SH-SY5Y (cell line): ENCODE measurements at regions not wholly inside any gene's neighbourhood (a gene's known extent, or its start where the extent isn't known, plus 50 kb on each side); places are given as distances from the start of the nearest gene placed in this dataset.

Experiments
- GATA2 ChIP-seq: IDR thresholded peaks from 2 replicates; pipeline ENCODE4 v1.6.1; 2011; ENCODE audit warnings: mild to moderate bottlenecking, low read depth, low read length
- GATA3 ChIP-seq: IDR thresholded peaks from 2 replicates; pipeline ENCODE4 v1.6.1; 2011; ENCODE audit warnings: low read depth, mild to moderate bottlenecking, low read length, moderate library complexity

- TF ChIP-seq GATA2 = no peak
- TF ChIP-seq GATA3 = no peak
Observed at GRCh38 chr9:96064826-96065481, 189.5 kb downstream of the ERCC6L2 start.
